WTC11 (cell line): ENCODE measurements at regions not wholly inside any gene's neighbourhood (a gene's known extent, or its start where the extent isn't known, plus 50 kb on each side); places are given as distances from the start of the nearest gene placed in this dataset.

ENCODE experiments used
- CREB1 ChIP-seq: sonication (generic); formaldehyde crosslinking; IDR thresholded peaks from 2 replicates; pipeline ENCODE4 v1.8.0; 2023; ENCODE audit warnings: mild to moderate bottlenecking, missing genetic modification reagents
- CTCF ChIP-seq: fragments of 200-600 bp; IDR thresholded peaks from 2 replicates; pipeline ENCODE4 v1.8.0; 2022; ENCODE audit warnings: antibody characterized with exemption
- FOXP4 ChIP-seq: sonication (generic); formaldehyde crosslinking; IDR thresholded peaks from 2 replicates; pipeline ENCODE4 v1.8.0; 2022; ENCODE audit warnings: mild to moderate bottlenecking, missing genetic modification reagents
- HMGXB4 ChIP-seq: sonication (generic); formaldehyde crosslinking; IDR thresholded peaks from 2 replicates; pipeline ENCODE4 v1.8.1; 2023; ENCODE audit warnings: mild to moderate bottlenecking, moderate library complexity, missing genetic modification reagents
- SOX15 ChIP-seq: fragments of 250-450 bp; sonication (Bioruptor Pico); IDR thresholded peaks from 2 replicates; pipeline ENCODE4 v1.9.0; 2021; ENCODE audit warnings: mild to moderate bottlenecking
- USF2 ChIP-seq: sonication (generic); formaldehyde crosslinking; IDR thresholded peaks from 2 replicates; pipeline ENCODE4 v1.8.1; 2023; ENCODE audit warnings: mild to moderate bottlenecking, missing genetic modification reagents, moderate library complexity
- ZNF396 ChIP-seq: fragments of 250-450 bp; sonication (Bioruptor Pico); IDR thresholded peaks from 2 replicates; pipeline ENCODE4 v1.8.0; 2021; ENCODE audit warnings: mild to moderate bottlenecking, moderate library complexity, borderline replicate concordance

GRCh38 chrX:9312922-9313867 lies 151.7 kb upstream of the TBL1X start:
- TF ChIP-seq SOX15 (CRISPR knock-in tag) (no peak), CTCF (peak; percentile 80), CREB1 (no peak), HMGXB4 (CRISPR knock-in tag) (no peak), USF2 (CRISPR knock-in tag) (no peak), FOXP4 (CRISPR knock-in tag) (no peak), ZNF396 (CRISPR knock-in tag) (no peak)
